ENCODE measurements at regions not wholly inside any gene's neighbourhood (a gene's known extent, or its start where the extent isn't known, plus 50 kb on each side); places are given as distances from the start of the nearest gene placed in this dataset.

DNA sequence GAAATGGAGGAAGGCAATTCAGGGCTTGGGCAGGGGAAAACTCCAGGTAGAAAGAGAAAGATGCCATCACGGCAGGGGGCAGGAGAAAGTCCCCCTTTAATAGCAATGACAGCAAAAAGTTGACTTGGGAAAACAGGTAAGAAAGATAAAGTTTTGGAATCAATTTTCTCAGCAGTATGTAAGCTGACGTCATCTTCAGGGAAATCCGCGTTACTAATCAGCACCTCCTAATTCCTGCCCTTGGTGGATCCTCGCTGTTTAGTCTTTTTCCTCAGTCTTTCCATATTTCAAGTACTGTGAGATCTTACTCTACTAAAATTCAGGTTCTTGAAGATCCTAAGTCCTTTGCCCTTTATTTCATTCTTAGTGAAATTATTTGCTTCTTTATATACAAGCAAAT, 233.0 kb downstream of the MREG start:
- no peaks in the 10 kb centered on the region for H3K36me3 ChIP-seq (ENCODE audit: control insufficient read depth in 2 of 2, insufficient read depth in 2 of 2, low read length in 1 of 2)
- ATAC-seq = no peak
- H3K4me2 ChIP-seq (ENCODE audit: control insufficient read depth, insufficient read depth) = no peak overlapping the region
- H3K27me3 ChIP-seq (replicated peaks in 1 of 2; ENCODE audit: control insufficient read depth in 2 of 2, insufficient read depth in 2 of 2, low read length in 1 of 2) = no peaks in the 10 kb centered on the region
- H3K79me2 ChIP-seq (ENCODE audit: control insufficient read depth, insufficient read depth, low read length) = no peaks in the 10 kb centered on the region
- RAD21 ChIA-PET (ENCODE audit: unreplicated experiment) = no interaction called here
- H3K27ac ChIP-seq (ENCODE audit: control insufficient read depth, insufficient read depth) = no peak overlapping the region
- SMC1A ChIA-PET (ENCODE audit: uncharacterized antibody, unreplicated experiment) = interaction anchor here (1.0 to 1.7 kb wide), 4 partner anchors 9 to 51 kb away, joined by 3 to 4 read pairs (median 4); no protein-coding TSS in a partner anchor
- no peaks in the 10 kb centered on the region for H3K4me1 ChIP-seq (ENCODE audit: control insufficient read depth, insufficient read depth, low read length)
- no peak overlapping the region for H2AFZ ChIP-seq (ENCODE audit: control insufficient read depth, low read depth, low read length)
- POLR2A ChIA-PET = no interaction called here
- no peaks in the 10 kb centered on the region; the same call in 1 of the 2 replicates for H4K20me1 ChIP-seq (ENCODE audit: control insufficient read depth, insufficient read depth)
- intact Hi-C loops (cut with micrococcal nuclease; ENCODE audit: unreplicated experiment) (no loop called here), in situ Hi-C loops (cut with MboI) (no loop called here)
- H3K9me3 ChIP-seq (replicated peaks; ENCODE audit: control insufficient read depth, insufficient read depth, low read length) = no peaks in the 10 kb centered on the region
- H3K4me3 ChIP-seq = no peak overlapping the region
- no peak for TF ChIP-seq ZBTB4 (CRISPR knock-in tag; IDR thresholded peaks at IDR 0.05)
- no peak for TF ChIP-seq EED (IDR thresholded peaks at IDR 0.05; ENCODE audit: low read depth)
- TF ChIP-seq RFX5 (IDR thresholded peaks at IDR 0.05; ENCODE audit: low read depth, low read length) = no peak
- no peak for TF ChIP-seq CTCF (IDR thresholded peaks at IDR 0.05 in 2 of 3, conservative IDR thresholded peaks at IDR 0.05 in 1 of 3; ENCODE audit: control insufficient read depth in 2 of 3, extremely low read depth in 1 of 3, insufficient read depth in 1 of 3, low read depth in 3 of 3, low read length in 3 of 3)
- TF ChIP-seq PAX8 (IDR thresholded peaks at IDR 0.05) = no peak
- TF ChIP-seq RUNX3 (IDR thresholded peaks at IDR 0.05; ENCODE audit: low read length) = no peak
- no TSS peak for BruUV-seq (replicated peaks)
- no peak overlapping the region for H3K9ac ChIP-seq (ENCODE audit: control insufficient read depth, insufficient read depth, low read length)
- no peak for FAIRE-seq
- DNase-seq (ENCODE audit: low read depth, low spot score) = no peak
- WGBS (ENCODE audit: insufficient coverage, insufficient replicate concordance, low lambda C conversion rate, missing lambda C conversion rate) = 67% methylated on average over 5 of the region's 5 CpGs
- CTCF ChIA-PET = interaction anchor here (0.7 to 1.2 kb wide), 2 partner anchors 48 to 92 kb away, joined by 3 read pairs; no protein-coding TSS in a partner anchor
